ENCODE measurements at regions not wholly inside any gene's neighbourhood (a gene's known extent, or its start where the extent isn't known, plus 50 kb on each side); places are given as distances from the start of the nearest gene placed in this dataset.

GRCh38 chr13:87042946-87043345 lies 628.2 kb upstream of the SLITRK5 start:
- Mint-ChIP-seq H3K4me1 (no peaks in the 10 kb centered on the region), H3K27me3 (no peaks in the 10 kb centered on the region), H3K4me3 (no peak overlapping the region), H3K27ac (no peak overlapping the region), H3K9me3 (peaks cover 8 to 13% of the 10 kb centered on the region in 2 donors)
- ATAC-seq (no peak), DNase-seq (no peak)

DNA sequence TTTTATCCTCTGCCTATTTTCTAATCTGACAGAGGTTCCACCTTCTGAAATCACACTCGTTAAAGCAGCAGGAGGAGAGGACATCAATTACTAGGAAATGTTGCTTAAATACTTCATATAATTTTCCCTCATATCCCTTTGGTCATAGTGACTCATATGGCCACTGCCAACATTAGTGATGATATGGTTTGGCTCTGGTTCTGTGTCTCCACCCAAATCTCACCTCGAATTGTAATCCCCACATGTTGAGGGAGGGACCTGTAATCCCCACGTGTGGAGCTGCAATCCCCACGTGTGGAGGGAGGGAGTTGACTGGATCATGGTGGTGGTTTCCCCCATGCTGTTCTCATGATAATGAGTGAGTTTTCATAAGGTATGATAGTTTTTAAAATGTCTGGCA lies 618.4 kb upstream of the SLITRK5 start:
- H3K4me1 Mint-ChIP-seq = no peaks in the 10 kb centered on the region
- peaks cover 9 to 12% of the 10 kb centered on the region in 2 donors for H3K9me3 Mint-ChIP-seq
- DNase-seq (no peak), ATAC-seq (no peak)
- H3K27me3 Mint-ChIP-seq = no peaks in the 10 kb centered on the region
- H3K4me3 Mint-ChIP-seq = no peak overlapping the region
- no peak overlapping the region for H3K27ac Mint-ChIP-seq

DNA sequence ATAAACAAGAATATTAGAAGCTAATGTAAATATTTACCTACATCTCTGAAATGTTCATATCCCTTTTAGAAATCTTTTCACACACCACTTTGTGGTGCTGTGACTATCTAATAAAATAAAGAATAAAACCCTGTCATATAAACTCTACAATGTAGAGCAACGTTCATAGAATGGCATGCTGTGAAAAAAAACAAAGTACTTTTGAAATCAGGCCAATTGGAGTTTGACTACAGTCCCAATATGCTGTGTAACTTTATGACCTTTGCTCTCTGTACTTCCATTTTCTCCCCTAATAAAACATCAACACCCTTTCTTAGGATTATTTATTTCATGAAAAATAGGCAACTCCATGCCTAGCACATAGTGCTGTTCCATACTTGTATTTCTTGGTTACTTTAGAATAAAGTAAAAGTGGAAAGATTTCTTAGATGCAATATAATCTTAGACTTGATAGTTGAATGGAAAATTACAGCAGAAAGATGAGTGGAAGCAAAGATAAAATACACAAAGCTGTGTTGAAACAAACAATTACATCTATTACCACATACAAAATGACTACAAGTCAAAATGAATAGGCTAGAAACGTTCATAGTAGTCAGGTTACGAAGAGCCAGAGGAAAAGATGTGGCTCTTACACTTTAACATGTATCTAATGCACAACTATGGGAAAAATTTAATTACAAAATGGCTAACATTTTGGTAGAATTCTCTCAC lies 613.2 kb upstream of the SLITRK5 start:
- H3K4me3 Mint-ChIP-seq = no peak overlapping the region
- H3K4me1 Mint-ChIP-seq = no peaks in the 10 kb centered on the region
- H3K27ac Mint-ChIP-seq = no peak overlapping the region
- ATAC-seq (no peak), DNase-seq (no peak)
- peaks cover 5 to 6% of the 10 kb centered on the region in 2 donors for H3K9me3 Mint-ChIP-seq
- H3K27me3 Mint-ChIP-seq = no peaks in the 10 kb centered on the region

DNA sequence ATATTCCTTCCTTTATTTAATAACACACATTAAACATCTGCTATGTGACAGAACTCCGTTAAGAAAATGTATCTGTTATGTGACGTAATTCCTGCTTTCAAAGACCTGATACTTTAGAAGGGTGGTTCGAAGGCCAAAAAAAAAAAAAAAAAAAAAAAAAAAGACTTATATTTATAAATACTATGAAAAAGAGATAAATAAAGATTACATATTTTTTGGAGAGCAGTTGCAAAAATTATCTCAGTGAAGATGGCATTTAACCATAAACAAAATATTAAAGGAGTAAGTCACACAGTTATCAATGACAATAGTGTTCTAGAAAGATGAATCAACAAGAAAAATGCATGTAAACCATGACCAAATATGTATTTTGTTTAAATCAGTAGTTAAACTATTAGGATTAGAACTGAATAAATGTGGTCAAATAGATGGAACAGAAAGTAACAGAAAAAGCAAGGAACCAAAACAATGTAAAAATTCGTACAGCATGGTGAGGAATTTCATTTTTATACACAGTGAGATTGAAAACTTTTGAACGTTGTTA lies 612.3 kb upstream of the SLITRK5 start:
- no peak for ATAC-seq
- no peak overlapping the region for H3K27ac Mint-ChIP-seq

DNA sequence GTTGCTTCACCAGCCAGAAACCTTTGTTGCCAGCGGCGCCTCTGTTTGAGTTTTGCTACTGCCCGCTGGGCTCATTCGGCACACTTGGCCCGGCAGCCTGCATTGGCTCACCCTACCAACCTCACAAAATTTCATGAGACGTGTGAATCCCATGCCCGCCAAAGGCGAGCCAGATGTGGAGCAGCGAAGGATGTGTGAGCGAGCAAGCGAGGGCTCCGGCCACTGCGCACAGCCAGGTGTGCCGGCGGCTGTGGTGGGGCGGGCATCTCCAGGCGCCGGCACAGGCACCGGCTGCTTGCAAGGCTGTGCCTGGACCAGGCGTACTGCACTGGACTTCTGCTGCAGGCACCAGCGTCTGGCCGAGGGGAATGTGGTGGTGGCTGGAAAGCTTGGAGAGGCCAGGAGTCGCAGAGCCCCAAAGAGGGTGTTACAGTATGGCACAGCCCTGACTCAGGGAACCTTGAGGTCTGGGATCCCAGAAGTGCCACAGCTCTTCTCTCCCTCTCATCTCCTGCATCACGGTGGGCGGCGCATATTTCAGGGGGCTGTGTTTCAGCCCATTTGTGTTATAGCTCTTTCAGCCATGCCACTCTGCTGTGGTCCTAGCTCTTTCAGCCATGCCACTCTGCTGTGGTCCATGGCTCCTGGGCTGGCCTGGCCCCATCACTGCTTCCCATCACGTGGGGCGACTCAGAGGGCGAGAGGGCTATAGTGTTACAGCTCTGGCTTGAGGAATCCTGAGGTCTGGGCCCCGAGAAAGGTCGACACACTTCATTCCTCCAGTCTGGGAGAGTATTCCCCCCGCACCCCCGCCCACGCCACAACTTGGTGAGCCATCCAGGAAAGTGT lies 592.0 kb upstream of the SLITRK5 start:
- Mint-ChIP-seq H3K4me3 (no peak overlapping the region), H3K27me3 (no peaks in the 10 kb centered on the region), H3K4me1 (no peaks in the 10 kb centered on the region), H3K27ac (no peak overlapping the region), H3K9me3 (peaks cover 0 to 6% of the 10 kb centered on the region in 2 donors)
- no peak for DNase-seq
- ATAC-seq = no peak

More for the DNA sequence above, 612.3 kb upstream of the SLITRK5 start:
- no peaks in the 10 kb centered on the region for H3K27me3 Mint-ChIP-seq
- DNase-seq = no peak
- H3K4me1 Mint-ChIP-seq = no peaks in the 10 kb centered on the region
- H3K4me3 Mint-ChIP-seq = no peak overlapping the region
- H3K9me3 Mint-ChIP-seq = no peaks in the 10 kb centered on the region

GRCh38 chr13:87080100-87080779 lies 590.9 kb upstream of the SLITRK5 start:
- peaks cover 4 to 13% of the 10 kb centered on the region in 2 donors for H3K9me3 Mint-ChIP-seq
- H3K4me3 Mint-ChIP-seq = no peak overlapping the region
- H3K27ac Mint-ChIP-seq = no peak overlapping the region
- no peaks in the 10 kb centered on the region for H3K27me3 Mint-ChIP-seq
- ATAC-seq (no peak), DNase-seq (no peak)
- no peaks in the 10 kb centered on the region for H3K4me1 Mint-ChIP-seq

- H3K27ac Mint-ChIP-seq = no peak overlapping the region
- no peak for DNase-seq
- peaks cover 4 to 13% of the 10 kb centered on the region in 2 donors for H3K9me3 Mint-ChIP-seq
- no peaks in the 10 kb centered on the region for H3K27me3 Mint-ChIP-seq
- no peak overlapping the region for H3K4me3 Mint-ChIP-seq
- no peaks in the 10 kb centered on the region for H3K4me1 Mint-ChIP-seq
- ATAC-seq = no peak
Observed at GRCh38 chr13:87084192-87084591, 587.0 kb upstream of the SLITRK5 start.

DNA sequence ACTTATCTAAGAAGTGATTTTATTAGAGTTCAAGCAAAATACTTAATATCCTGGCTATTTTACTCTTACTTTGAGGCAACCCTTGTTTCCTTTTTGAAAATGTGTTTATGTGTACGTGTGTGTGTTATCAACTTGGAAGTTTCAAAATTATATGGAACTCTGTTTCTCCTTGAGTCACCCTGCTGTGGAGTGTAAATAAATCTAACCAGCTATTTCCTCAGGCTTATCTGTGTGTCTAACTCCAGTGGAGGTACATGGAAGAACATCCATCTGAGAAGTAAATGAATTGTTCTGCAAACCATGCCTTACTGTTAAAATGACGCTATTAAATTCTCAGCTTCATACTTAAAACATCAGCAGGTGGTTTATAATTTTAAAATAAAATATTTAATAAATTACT lies 583.4 kb upstream of the SLITRK5 start:
- Mint-ChIP-seq H3K4me3 (no peak overlapping the region), H3K9me3 (peaks cover 4 to 13% of the 10 kb centered on the region in 2 donors), H3K27me3 (no peaks in the 10 kb centered on the region), H3K27ac (no peak overlapping the region), H3K4me1 (no peaks in the 10 kb centered on the region)
- DNase-seq (no peak), ATAC-seq (no peak)

DNA sequence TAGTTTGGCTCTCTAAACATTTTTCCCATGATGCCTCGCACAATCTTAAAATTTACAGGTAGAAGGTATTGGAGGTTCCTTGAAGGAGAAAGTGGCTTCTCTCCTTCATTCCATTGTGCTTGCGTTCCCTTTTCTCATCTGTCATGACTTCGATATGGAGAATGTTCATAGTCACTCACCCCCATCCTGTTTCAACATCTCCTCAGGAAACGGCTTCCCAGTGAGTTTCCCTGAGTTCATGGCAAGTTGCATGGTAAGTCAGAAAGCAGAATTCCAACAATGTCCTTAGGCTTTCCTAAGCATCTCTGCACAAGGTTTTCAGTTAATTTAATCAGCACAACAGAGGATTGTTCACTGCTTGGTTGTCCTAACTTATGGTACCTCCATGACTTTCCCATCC lies 581.8 kb upstream of the SLITRK5 start:
- DNase-seq = no peak
- no peak for ATAC-seq
- Mint-ChIP-seq H3K4me3 (no peak overlapping the region), H3K4me1 (no peaks in the 10 kb centered on the region), H3K27ac (no peak overlapping the region), H3K27me3 (no peaks in the 10 kb centered on the region), H3K9me3 (peaks cover 3 to 4% of the 10 kb centered on the region in 2 donors)

GRCh38 chr13:87093399-87093798 lies 577.8 kb upstream of the SLITRK5 start:
- Mint-ChIP-seq H3K9me3 (no peaks in the 10 kb centered on the region), H3K4me3 (no peak overlapping the region), H3K4me1 (no peaks in the 10 kb centered on the region), H3K27ac (no peak overlapping the region), H3K27me3 (no peaks in the 10 kb centered on the region)
- no peak for DNase-seq
- ATAC-seq = no peak

DNA sequence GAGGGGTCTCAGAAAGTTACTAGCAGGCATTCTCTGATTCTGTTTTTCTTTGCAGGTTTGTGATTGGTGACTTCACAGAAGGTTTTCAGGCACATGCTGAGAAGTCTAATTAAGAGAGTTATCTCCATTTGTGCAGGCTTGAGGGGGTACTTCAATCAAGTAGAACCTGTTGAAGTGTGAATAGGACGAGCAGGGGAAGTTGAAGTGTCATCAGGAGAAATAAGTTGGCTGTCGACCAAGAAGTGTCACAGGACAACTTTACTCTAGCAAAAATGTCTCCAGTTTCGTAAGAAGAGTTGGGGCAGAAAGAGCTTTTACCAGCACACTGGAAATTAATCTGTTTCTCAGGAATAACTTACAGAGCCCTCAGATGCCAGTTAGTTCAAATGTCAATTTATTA lies 576.5 kb upstream of the SLITRK5 start:
- DNase-seq = no peak
- no peaks in the 10 kb centered on the region for H3K27me3 Mint-ChIP-seq
- no peak overlapping the region for H3K4me3 Mint-ChIP-seq
- H3K9me3 Mint-ChIP-seq = no peaks in the 10 kb centered on the region
- no peaks in the 10 kb centered on the region for H3K4me1 Mint-ChIP-seq
- no peak for ATAC-seq
- H3K27ac Mint-ChIP-seq = no peak overlapping the region

DNA sequence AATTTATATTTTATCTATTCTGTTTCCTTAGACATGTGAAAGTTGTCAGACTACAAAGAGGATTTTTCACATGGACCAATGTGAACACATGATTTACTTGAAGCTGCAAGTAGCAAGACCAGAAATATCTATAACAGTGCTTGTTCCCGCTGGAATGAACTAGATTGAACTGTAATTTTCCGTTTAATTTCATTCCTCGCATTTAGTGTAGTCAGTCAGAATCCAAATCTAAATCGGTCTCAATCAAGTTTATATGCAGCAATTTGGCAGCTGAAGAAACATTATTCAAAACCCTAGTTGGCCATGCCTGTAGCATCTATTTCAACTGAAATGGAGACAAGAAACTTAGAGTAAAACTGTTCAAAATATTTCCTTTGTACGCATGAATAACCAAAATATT lies 570.7 kb upstream of the SLITRK5 start:
- no peak overlapping the region for H3K27ac Mint-ChIP-seq
- H3K4me1 Mint-ChIP-seq = no peaks in the 10 kb centered on the region
- ATAC-seq (no peak), DNase-seq (no peak)
- H3K4me3 Mint-ChIP-seq = no peak overlapping the region
- H3K9me3 Mint-ChIP-seq = no peaks in the 10 kb centered on the region
- H3K27me3 Mint-ChIP-seq = no peaks in the 10 kb centered on the region

DNA sequence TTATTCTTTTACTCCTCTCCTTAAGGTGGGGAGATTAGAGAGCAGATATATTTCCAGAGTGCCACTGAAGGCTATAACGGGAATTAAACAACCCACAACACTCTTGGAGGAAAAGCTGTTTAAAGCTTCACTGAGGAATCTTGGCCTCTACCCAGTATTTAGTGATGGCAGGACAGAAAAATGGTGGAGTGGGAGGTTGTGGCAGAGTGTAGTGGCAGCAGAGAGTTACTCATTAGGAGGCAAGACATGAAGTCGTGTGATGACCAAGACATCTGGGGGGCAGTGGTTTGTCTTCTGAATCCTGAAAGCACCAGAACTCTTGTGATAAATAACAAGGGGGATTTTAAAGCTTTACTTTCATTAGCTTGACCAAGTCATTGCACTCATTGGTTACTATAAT lies 563.5 kb upstream of the SLITRK5 start:
- ATAC-seq (no peak), DNase-seq (no peak)
- no peak overlapping the region for H3K27ac Mint-ChIP-seq
- no peaks in the 10 kb centered on the region for H3K9me3 Mint-ChIP-seq
- no peaks in the 10 kb centered on the region for H3K4me1 Mint-ChIP-seq
- H3K27me3 Mint-ChIP-seq = no peaks in the 10 kb centered on the region
- no peak overlapping the region for H3K4me3 Mint-ChIP-seq

DNA sequence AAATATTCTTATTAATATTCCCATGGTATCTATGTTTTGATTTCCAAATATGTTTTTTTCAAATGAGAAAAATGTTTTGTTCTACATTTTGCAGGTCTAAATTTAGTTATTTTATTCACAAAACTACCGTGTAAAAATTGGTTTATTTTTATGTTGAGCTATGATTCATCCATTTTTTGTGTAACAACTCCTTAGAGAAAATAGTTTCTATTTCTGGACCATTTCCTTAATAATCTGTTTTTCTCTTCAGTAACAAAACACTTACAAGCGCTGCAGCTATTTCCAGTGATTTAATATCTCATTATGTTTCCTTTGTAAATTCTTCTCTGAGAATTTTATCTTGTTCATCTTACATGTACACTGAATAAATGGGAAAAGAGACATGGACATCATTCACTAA lies 550.7 kb upstream of the SLITRK5 start:
- Mint-ChIP-seq H3K27ac (no peak overlapping the region), H3K9me3 (no peaks in the 10 kb centered on the region), H3K4me1 (no peaks in the 10 kb centered on the region), H3K27me3 (no peaks in the 10 kb centered on the region), H3K4me3 (no peak overlapping the region)
- ATAC-seq (no peak), DNase-seq (no peak)

DNA sequence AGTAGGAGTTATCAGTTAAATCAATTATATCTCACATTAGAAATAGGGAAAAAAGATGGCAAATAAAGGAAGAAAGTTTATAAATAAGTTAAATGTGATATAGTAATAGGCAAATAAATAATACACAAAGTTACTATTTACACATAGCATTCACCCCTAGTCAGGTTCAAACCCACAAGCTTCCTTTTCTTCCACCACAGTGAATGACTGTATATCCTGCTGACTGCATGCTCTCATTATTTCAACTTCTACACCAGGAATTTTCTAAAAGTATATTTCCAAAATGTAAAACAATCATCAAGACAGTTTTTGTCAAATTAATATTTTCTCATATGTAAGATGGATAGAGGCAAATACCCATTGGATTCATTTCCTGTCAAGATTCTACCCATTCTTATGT lies 548.6 kb upstream of the SLITRK5 start:
- no peaks in the 10 kb centered on the region for H3K27me3 Mint-ChIP-seq

More for the DNA sequence above, 548.6 kb upstream of the SLITRK5 start:
- ATAC-seq (no peak), DNase-seq (no peak)
- no peak overlapping the region for H3K4me3 Mint-ChIP-seq
- H3K4me1 Mint-ChIP-seq = no peaks in the 10 kb centered on the region
- H3K9me3 Mint-ChIP-seq = no peaks in the 10 kb centered on the region
- no peak overlapping the region for H3K27ac Mint-ChIP-seq

Measured in stimulated activated naive CD8-positive, alpha-beta T cell treated with anti-CD3 and anti-CD28 coated beads, Interleukin-15, amount 100 ng/mL, for 72 hours (primary cell).